OCI-LY7 (cell line): ENCODE measurements at regions not wholly inside any gene's neighbourhood (a gene's known extent, or its start where the extent isn't known, plus 50 kb on each side); places are given as distances from the start of the nearest gene placed in this dataset.

ENCODE experiments used
- BruUV-seq: library from RNA; stranded (reverse); fragments of 400-500 nt; replicated peaks from 2 replicates; lab custom pipeline; 2021; lab: Mats Ljungman, UMichigan
- CTCF ChIA-PET: fragments of 300-600 bp; sonication (Branson Sonifier 250); formaldehyde crosslinking; loops from one replicate; lab custom pipeline; 2022; ENCODE audit warnings: antibody characterized with exemption; ENCODE audit not compliant: unreplicated experiment; lab: Charles Lee
- POLR2A ChIA-PET: fragments of 300-600 bp; sonication (Branson Sonifier 250); formaldehyde crosslinking; loops from one replicate; lab custom pipeline; 2022; ENCODE audit warnings: antibody characterized with exemption; lab: Charles Lee
- DNase-seq: peaks from one replicate; pipeline ENCODE4 v3.0.0-alpha.2; 2015; ENCODE audit warnings: low spot score
- H2AFZ ChIP-seq: fragments of 200-600 bp; sonication (generic), shearing (Covaris generic); 2 replicates; pipeline ENCODE4 v1.6.1; 2014; ENCODE audit warnings: mild to moderate bottlenecking, antibody characterized with exemption, low read length, moderate library complexity
- H3K27ac ChIP-seq: fragments of 200-600 bp; sonication (generic); 2 replicates; pipeline ENCODE4 v1.5.1; 2014; ENCODE audit warnings: mixed run types, low read depth, mild to moderate bottlenecking, moderate library complexity, low read length, inconsistent platforms; ENCODE audit not compliant: poor library complexity, severe bottlenecking
- H3K36me3 ChIP-seq: fragments of 200-600 bp; sonication (generic); 2 replicates; pipeline ENCODE4 v1.6.1; 2014; ENCODE audit warnings: mild to moderate bottlenecking, antibody characterized with exemption, low read length, moderate library complexity, mixed read lengths; ENCODE audit not compliant: insufficient read depth
- H3K4me1 ChIP-seq: fragments of 200-600 bp; sonication (generic); 2 replicates; pipeline ENCODE4 v1.5.1; 2014; ENCODE audit warnings: mild to moderate bottlenecking, low read length; ENCODE audit not compliant: insufficient read depth, poor library complexity, severe bottlenecking
- H3K4me2 ChIP-seq: fragments of 200-600 bp; sonication (generic); 2 replicates; pipeline ENCODE4 v1.6.1; 2014; ENCODE audit warnings: mild to moderate bottlenecking, low read length
- H3K4me3 ChIP-seq: fragments of 200-600 bp; sonication (generic); 2 replicates; pipeline ENCODE4 v1.5.1; 2014; ENCODE audit warnings: mild to moderate bottlenecking, low read depth, low read length; ENCODE audit not compliant: poor library complexity, severe bottlenecking
- H3K79me2 ChIP-seq: fragments of 200-600 bp; sonication (generic); 2 replicates; pipeline ENCODE4 v1.6.1; 2016; ENCODE audit warnings: low read depth, mild to moderate bottlenecking, low read length, moderate library complexity, mixed read lengths; ENCODE audit not compliant: insufficient read depth
- H3K9me2 ChIP-seq: fragments of 200-600 bp; sonication (generic); 2 replicates; pipeline ENCODE4 v1.6.1; 2016; ENCODE audit warnings: mild to moderate bottlenecking, low read length, mixed read lengths; ENCODE audit not compliant: insufficient read depth
- H3K9me3 ChIP-seq: fragments of 200-600 bp; sonication (generic); 2 replicates; pipeline ENCODE4 v1.6.1; 2014; ENCODE audit warnings: mild to moderate bottlenecking, mixed run types, low read length, mixed read lengths
- H4K20me1 ChIP-seq: fragments of 200-600 bp; sonication (generic); 2 replicates; pipeline ENCODE4 v1.6.1; 2014; ENCODE audit warnings: mild to moderate bottlenecking, antibody characterized with exemption, low read length, moderate library complexity, mixed read lengths; ENCODE audit not compliant: insufficient read depth
- EZH2phosphoT487 ChIP-seq: fragments of 200-600 bp; sonication (generic); IDR thresholded peaks from 2 replicates; pipeline ENCODE4 v1.6.1; 2018; ENCODE audit warnings: low read depth, borderline replicate concordance, mild to moderate bottlenecking, mixed run types, antibody characterized with exemption, low read length, moderate library complexity, mixed read lengths
- intact Hi-C: fragments of 100-400 bp; cut with micrococcal nuclease; formaldehyde crosslinking; loops from one replicate; pipeline ENCODE4 v1.10.0; 2022; ENCODE audit not compliant: unreplicated experiment
- TF ChIP-seq, protein P1 (sequence below): fragments of 200-600 bp; sonication (generic); conservative IDR thresholded peaks from 2 replicates; pipeline ENCODE4 v1.5.1; 2014; ENCODE audit warnings: mild to moderate bottlenecking, antibody characterized with exemption, low read length, moderate library complexity, mixed read lengths

DNA sequence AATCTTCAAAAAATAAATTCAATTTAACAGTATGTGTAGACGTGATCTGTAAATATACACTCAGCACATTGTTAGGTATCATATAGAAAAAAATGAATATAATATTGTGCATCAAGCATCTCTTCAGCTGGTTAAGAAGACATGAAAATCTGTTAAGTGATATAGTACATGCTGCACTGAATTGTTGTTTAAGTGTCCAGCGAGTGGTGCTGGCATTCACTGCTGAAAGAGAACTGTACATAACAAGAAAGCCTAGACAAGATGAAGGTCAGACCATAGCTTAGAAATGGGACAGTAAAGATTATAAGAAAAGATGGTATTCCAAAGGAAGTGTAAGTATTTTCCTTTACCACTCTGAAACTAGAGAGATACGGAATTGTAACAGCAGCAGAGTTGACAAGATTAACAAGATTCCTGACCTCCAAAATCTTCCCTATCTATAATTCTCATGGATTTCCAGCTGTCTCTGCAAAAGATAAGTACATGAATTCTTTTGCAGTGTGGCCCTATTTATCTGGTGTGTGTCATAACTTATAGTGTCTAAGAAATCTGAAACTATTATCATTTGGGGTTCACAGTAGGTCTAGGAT, 198.6 kb downstream of the FLRT2 start:
- DNase-seq = no peak
- intact Hi-C loops = no loop called here
- no peaks in the 10 kb centered on the region for H4K20me1 ChIP-seq
- CTCF ChIA-PET = no interaction called here
- no peak for TF ChIP-seq EZH2phosphoT487
- TF ChIP-seq, protein P1, sequence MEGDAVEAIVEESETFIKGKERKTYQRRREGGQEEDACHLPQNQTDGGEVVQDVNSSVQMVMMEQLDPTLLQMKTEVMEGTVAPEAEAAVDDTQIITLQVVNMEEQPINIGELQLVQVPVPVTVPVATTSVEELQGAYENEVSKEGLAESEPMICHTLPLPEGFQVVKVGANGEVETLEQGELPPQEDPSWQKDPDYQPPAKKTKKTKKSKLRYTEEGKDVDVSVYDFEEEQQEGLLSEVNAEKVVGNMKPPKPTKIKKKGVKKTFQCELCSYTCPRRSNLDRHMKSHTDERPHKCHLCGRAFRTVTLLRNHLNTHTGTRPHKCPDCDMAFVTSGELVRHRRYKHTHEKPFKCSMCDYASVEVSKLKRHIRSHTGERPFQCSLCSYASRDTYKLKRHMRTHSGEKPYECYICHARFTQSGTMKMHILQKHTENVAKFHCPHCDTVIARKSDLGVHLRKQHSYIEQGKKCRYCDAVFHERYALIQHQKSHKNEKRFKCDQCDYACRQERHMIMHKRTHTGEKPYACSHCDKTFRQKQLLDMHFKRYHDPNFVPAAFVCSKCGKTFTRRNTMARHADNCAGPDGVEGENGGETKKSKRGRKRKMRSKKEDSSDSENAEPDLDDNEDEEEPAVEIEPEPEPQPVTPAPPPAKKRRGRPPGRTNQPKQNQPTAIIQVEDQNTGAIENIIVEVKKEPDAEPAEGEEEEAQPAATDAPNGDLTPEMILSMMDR = no peak
- H3K9me2 ChIP-seq = no peaks in the 10 kb centered on the region
- H3K4me3 ChIP-seq = no peak overlapping the region
- BruUV-seq = no TSS peak
- POLR2A ChIA-PET = no interaction called here
- H3K36me3 ChIP-seq = no peaks in the 10 kb centered on the region
- no peak overlapping the region for H3K4me2 ChIP-seq
- H3K27ac ChIP-seq = no peak overlapping the region
- H3K79me2 ChIP-seq = no peaks in the 10 kb centered on the region
- no peaks in the 10 kb centered on the region for H3K9me3 ChIP-seq
- no peak overlapping the region for H2AFZ ChIP-seq
- H3K4me1 ChIP-seq = no peaks in the 10 kb centered on the region

DNA sequence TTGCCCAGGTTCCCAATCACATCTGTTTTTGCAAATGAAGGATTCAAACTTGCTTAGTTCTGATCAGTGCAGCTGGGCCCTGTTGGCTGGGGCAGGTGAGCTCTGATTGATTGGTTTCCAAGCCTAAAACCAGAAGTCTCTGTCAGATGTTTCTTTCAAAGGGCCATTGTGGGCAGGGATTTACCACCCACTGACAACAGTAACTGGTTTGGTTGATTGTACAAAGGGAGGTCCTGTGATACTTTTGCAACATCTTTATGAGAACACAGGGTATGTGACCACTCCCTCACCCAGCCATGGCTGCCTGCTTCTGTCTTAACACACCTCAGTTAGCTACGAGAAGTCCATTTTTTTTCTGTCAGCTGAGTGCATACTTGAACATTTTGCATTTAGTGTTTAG, 184.1 kb downstream of the FLRT2 start:
- no peaks in the 10 kb centered on the region for H3K4me1 ChIP-seq
- DNase-seq = no peak
- ChIA-PET POLR2A (no interaction called here), CTCF (no interaction called here)
- H3K9me3 ChIP-seq = no peaks in the 10 kb centered on the region
- BruUV-seq = no TSS peak
- no peak overlapping the region for H3K4me2 ChIP-seq
- no peaks in the 10 kb centered on the region for H3K9me2 ChIP-seq
- no peaks in the 10 kb centered on the region for H3K79me2 ChIP-seq
- no peaks in the 10 kb centered on the region for H4K20me1 ChIP-seq
- TF ChIP-seq EZH2phosphoT487 = no peak
- TF ChIP-seq, protein P1 = no peak
- H3K4me3 ChIP-seq = no peak overlapping the region
- intact Hi-C loops = loop anchor here (10.0 kb wide), 1 partner anchor 1299 kb away; no protein-coding TSS in a partner anchor
- H3K27ac ChIP-seq = no peak overlapping the region
- H3K36me3 ChIP-seq = no peaks in the 10 kb centered on the region
- no peak overlapping the region for H2AFZ ChIP-seq

DNA sequence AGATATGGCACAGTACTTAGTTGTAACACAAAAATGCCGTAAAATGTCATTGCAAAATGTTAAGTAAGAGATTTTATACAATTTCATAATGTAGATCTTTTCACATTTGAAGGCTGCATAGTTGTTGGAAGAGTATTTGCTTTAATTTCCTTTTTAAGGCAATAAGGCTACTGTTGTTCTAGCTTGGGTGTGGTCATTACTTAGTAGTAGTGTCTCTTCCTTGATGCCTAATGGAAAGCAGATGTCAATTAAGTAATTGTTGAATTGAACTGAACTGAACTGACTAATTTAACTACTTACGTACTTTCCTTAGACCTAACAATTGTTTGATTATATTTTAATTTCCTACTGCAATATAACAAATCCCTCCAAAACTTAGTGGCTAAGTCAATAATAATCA, 181.7 kb downstream of the FLRT2 start:
- Histone ChIP-seq H3K4me2 (no peak overlapping the region), H3K27ac (no peak overlapping the region), H3K9me2 (no peaks in the 10 kb centered on the region), H3K79me2 (no peaks in the 10 kb centered on the region), H3K4me3 (no peak overlapping the region), H3K4me1 (no peaks in the 10 kb centered on the region), H3K36me3 (no peaks in the 10 kb centered on the region), H2AFZ (no peak overlapping the region), H4K20me1 (no peaks in the 10 kb centered on the region), H3K9me3 (no peaks in the 10 kb centered on the region)
- CTCF ChIA-PET = no interaction called here
- no peak for TF ChIP-seq EZH2phosphoT487
- TF ChIP-seq, protein P1 = no peak
- no peak for DNase-seq
- intact Hi-C loops = loop anchor here (10.0 kb wide), 1 partner anchor 1297 kb away; no protein-coding TSS in a partner anchor
- POLR2A ChIA-PET = no interaction called here
- BruUV-seq = no TSS peak
